Esophagus muscularis mucosa (tissue), 4 donors: ENCODE measurements at regions not wholly inside any gene's neighbourhood (a gene's known extent, or its start where the extent isn't known, plus 50 kb on each side); places are given as distances from the start of the nearest gene placed in this dataset.

Source experiments
- CTCF ChIP-seq, 3 experiments: fragments of 200-600 bp in 2 of 3; fragments of 450-650 bp in 1 of 3; sonication (generic) in 2 of 3; IDR thresholded peaks; one replicate each; pipeline ENCODE4 v1.5.1; 2017 to 2019; ENCODE audit warnings: antibody characterized with exemption in 3 of 3, mild to moderate bottlenecking in 2 of 3, moderate library complexity in 1 of 3
- EP300 ChIP-seq: sonication (generic); formaldehyde crosslinking; IDR thresholded peaks from one replicate; pipeline ENCODE4 v1.6.1; 2017; ENCODE audit warnings: antibody characterized with exemption
- POLR2A ChIP-seq: fragments of 450-650 bp; IDR thresholded peaks from one replicate; pipeline ENCODE4 v1.6.1; 2017; ENCODE audit warnings: antibody characterized with exemption, moderate library complexity, mild to moderate bottlenecking, low read depth
- POLR2AphosphoS5 ChIP-seq, 2 donors: sonication (generic); formaldehyde crosslinking; IDR thresholded peaks; one replicate each; pipeline ENCODE4 v1.6.1; 2017; ENCODE audit warnings: antibody characterized with exemption in 2 of 2

GRCh38 chr10:33991924-33992323, 657.5 kb upstream of the NRP1 start:
- TF ChIP-seq CTCF (IDR thresholded peaks at IDR 0.05) (no peak), POLR2A (no peak), POLR2AphosphoS5 (IDR thresholded peaks at IDR 0.05) (no peak), EP300 (no peak)
